ENCODE measurements at regions not wholly inside any gene's neighbourhood (a gene's known extent, or its start where the extent isn't known, plus 50 kb on each side); places are given as distances from the start of the nearest gene placed in this dataset.

DNA sequence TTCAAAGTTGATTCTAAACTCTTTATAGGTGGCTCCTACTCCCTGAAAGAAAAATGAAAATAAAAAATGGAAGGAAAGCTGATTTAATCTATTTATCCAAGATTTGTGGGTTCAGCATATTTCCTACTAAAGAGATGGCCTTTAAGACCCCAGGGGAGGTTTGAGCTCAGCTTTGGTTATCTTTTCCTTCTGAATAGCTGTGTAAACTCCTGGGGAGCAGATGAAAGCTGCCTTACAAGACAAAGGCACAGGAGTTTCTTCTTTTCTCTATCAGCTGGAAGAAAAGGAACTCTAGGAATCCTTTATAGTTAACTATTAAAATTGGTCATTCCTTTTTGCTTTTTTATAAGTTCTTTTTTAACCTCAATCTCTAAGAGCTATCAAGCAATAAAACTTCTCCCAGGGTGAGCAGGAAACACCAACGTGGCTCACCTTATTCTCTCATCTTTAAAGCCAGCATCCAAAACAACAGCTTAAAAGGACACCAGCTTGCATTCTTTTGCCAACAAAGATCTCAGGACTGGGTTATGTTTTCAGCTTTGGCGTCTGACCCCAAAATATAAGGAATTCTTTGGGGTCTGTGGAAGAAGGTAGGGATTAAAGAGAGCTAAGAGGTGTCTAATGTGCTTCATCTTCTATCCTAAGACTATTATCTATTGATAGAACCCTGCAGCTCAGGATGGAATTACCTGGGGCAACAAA is 371.7 kb upstream of the KITLG start:
- H3K4me1 Mint-ChIP-seq (ENCODE audit: unreplicated experiment), result peaks cover 4% of the 10 kb centered on the region
- no peak overlapping the region for H3K4me3 Mint-ChIP-seq (ENCODE audit: unreplicated experiment)
- H3K9me3 Mint-ChIP-seq (ENCODE audit: unreplicated experiment), result no peaks in the 10 kb centered on the region
- no peak for DNase-seq (ENCODE audit: extremely low spot score, unreplicated experiment)
- TF ChIP-seq, protein P1, sequence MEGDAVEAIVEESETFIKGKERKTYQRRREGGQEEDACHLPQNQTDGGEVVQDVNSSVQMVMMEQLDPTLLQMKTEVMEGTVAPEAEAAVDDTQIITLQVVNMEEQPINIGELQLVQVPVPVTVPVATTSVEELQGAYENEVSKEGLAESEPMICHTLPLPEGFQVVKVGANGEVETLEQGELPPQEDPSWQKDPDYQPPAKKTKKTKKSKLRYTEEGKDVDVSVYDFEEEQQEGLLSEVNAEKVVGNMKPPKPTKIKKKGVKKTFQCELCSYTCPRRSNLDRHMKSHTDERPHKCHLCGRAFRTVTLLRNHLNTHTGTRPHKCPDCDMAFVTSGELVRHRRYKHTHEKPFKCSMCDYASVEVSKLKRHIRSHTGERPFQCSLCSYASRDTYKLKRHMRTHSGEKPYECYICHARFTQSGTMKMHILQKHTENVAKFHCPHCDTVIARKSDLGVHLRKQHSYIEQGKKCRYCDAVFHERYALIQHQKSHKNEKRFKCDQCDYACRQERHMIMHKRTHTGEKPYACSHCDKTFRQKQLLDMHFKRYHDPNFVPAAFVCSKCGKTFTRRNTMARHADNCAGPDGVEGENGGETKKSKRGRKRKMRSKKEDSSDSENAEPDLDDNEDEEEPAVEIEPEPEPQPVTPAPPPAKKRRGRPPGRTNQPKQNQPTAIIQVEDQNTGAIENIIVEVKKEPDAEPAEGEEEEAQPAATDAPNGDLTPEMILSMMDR (IDR thresholded peaks at IDR 0.05), result no peak
- H3K27ac Mint-ChIP-seq (ENCODE audit: unreplicated experiment), result no peak overlapping the region
- no peaks in the 10 kb centered on the region for H3K27me3 Mint-ChIP-seq (ENCODE audit: unreplicated experiment)
- no peaks in the 10 kb centered on the region for H3K36me3 Mint-ChIP-seq (ENCODE audit: unreplicated experiment)

DNA sequence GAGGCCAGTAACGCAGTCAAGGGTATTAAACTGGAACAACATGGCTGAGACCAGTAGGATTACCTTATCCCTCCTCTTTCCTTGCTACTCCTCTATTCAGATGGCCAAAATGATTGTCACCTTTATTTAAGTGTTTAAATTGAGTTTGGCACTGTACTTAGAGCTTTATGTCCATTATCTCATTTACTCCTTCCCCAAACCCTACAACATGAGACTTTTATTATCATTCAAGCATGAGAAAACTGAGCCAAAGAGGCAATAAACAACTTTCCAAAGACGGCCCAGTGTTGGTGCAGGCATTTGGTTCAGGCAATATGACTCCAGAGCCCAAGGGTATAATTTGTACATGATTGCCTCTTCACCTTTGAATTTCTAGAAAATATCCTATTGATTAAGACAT is 370.9 kb upstream of the KITLG start:
- Mint-ChIP-seq H3K27ac (ENCODE audit: unreplicated experiment) (no peak overlapping the region), H3K9me3 (ENCODE audit: unreplicated experiment) (no peaks in the 10 kb centered on the region), H3K36me3 (ENCODE audit: unreplicated experiment) (no peaks in the 10 kb centered on the region), H3K27me3 (ENCODE audit: unreplicated experiment) (no peaks in the 10 kb centered on the region), H3K4me3 (ENCODE audit: unreplicated experiment) (no peak overlapping the region), H3K4me1 (ENCODE audit: unreplicated experiment) (peaks cover 4% of the 10 kb centered on the region)
- DNase-seq (ENCODE audit: extremely low spot score, unreplicated experiment), result no peak
- TF ChIP-seq, protein P1 (IDR thresholded peaks at IDR 0.05), result no peak

DNA sequence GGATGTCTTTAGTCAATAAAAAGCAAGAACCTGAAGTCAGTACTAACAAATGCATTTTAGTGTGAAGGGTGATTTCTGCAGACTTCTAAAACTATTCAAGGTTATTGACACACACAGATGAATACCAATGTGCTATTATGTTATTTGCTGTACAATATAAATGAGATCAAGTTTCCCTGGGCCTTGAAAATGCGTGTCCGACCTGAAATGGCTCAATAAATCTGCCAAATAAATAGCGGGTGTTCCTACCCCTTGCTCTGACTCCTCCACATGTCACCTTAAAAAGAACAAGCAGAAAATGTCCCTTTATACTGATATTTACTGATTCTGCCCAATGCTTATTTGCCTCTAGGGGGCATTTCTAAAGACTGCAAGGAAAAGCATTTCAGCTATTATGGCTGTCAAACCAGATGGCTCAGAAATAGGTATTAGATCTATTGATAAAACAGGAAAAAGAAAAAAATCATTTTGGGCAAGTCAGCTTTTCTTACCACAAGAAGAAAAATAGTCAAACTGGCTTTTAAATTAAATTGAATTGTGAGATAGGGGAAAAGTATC is 367.3 kb upstream of the KITLG start:
- no peaks in the 10 kb centered on the region for H3K9me3 Mint-ChIP-seq (ENCODE audit: unreplicated experiment)
- H3K36me3 Mint-ChIP-seq (ENCODE audit: unreplicated experiment), result no peaks in the 10 kb centered on the region

GRCh38 chr12:88946372-88946997 is 366.2 kb upstream of the KITLG start:
- Mint-ChIP-seq H3K9me3 (ENCODE audit: unreplicated experiment) (no peaks in the 10 kb centered on the region), H3K4me3 (ENCODE audit: unreplicated experiment) (no peak overlapping the region), H3K27me3 (ENCODE audit: unreplicated experiment) (peaks cover 2% of the 10 kb centered on the region), H3K4me1 (ENCODE audit: unreplicated experiment) (no peaks in the 10 kb centered on the region), H3K36me3 (ENCODE audit: unreplicated experiment) (no peaks in the 10 kb centered on the region), H3K27ac (ENCODE audit: unreplicated experiment) (no peak overlapping the region)
- no peak for DNase-seq (ENCODE audit: extremely low spot score, unreplicated experiment)
- TF ChIP-seq, protein P1 (IDR thresholded peaks at IDR 0.05), result no peak

More for the DNA sequence above, 367.3 kb upstream of the KITLG start:
- Mint-ChIP-seq H3K27ac (ENCODE audit: unreplicated experiment) (no peak overlapping the region), H3K27me3 (ENCODE audit: unreplicated experiment) (peaks cover 2% of the 10 kb centered on the region), H3K4me1 (ENCODE audit: unreplicated experiment) (peaks cover 3% of the 10 kb centered on the region), H3K4me3 (ENCODE audit: unreplicated experiment) (no peak overlapping the region)
- DNase-seq (ENCODE audit: extremely low spot score, unreplicated experiment), result no peak
- TF ChIP-seq, protein P1 (IDR thresholded peaks at IDR 0.05), result no peak

DNA sequence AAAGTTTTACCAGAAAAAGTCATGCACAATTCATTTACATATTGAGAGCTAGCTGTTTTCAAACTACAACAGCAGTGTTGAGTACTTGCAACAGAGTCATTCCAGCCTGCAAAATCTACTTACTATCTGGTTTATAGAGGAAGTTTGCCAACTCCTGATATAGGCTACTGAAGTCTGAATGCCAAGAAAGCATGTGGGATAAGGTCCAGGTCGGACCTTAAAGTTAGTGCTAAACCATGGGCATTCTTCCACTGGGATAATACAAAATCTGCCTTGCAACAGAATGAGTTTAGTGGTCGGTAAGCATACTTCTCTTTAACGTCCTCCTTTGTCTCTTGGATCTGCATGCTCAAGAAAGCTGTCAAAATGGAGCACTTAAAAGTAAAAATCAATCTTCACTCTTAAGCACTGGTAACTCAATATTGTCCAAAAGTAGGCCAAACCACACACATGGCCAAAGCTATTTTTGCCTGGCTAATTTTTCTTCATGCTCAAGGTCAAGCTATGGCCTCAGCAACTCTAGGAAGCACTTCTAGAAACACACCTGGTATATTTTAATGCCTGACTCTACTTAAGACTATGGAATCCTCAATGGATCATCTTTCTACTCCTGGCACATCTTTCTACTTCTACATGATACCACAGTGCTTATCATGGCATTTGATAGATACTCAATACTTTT is 364.9 kb upstream of the KITLG start:
- TF ChIP-seq, protein P1 (IDR thresholded peaks at IDR 0.05), result no peak
- H3K4me3 Mint-ChIP-seq (ENCODE audit: unreplicated experiment), result no peak overlapping the region
- H3K27ac Mint-ChIP-seq (ENCODE audit: unreplicated experiment), result no peak overlapping the region
- no peaks in the 10 kb centered on the region for H3K9me3 Mint-ChIP-seq (ENCODE audit: unreplicated experiment)
- H3K36me3 Mint-ChIP-seq (ENCODE audit: unreplicated experiment), result no peaks in the 10 kb centered on the region
- H3K27me3 Mint-ChIP-seq (ENCODE audit: unreplicated experiment), result peaks cover 2% of the 10 kb centered on the region
- H3K4me1 Mint-ChIP-seq (ENCODE audit: unreplicated experiment), result no peaks in the 10 kb centered on the region
- no peak for DNase-seq (ENCODE audit: extremely low spot score, unreplicated experiment)
